H1 (cell line): ENCODE measurements at regions not wholly inside any gene's neighbourhood (a gene's known extent, or its start where the extent isn't known, plus 50 kb on each side); places are given as distances from the start of the nearest gene placed in this dataset.

ENCODE experiments used
- CTCF ChIA-PET: fragments of 300-600 bp; sonication (Branson Sonifier 250); formaldehyde crosslinking; loops from one replicate; lab custom pipeline; 2021; ENCODE audit not compliant: partially characterized antibody; lab: Charles Lee
- POLR2A ChIA-PET: fragments of 300-600 bp; sonication (Branson Sonifier 250); formaldehyde crosslinking; loops from one replicate; lab custom pipeline; 2021; ENCODE audit warnings: inconsistent platforms; ENCODE audit not compliant: partially characterized antibody; lab: Charles Lee
- DNase-seq, 2 experiments: peaks; one replicate each; pipeline versions ENCODE4 v3.0.0 to v3.0.0-alpha.2; 2010 to 2022; ENCODE audit warnings: low spot score in 2 of 2, low read depth in 1 of 2, mixed read lengths in 1 of 2
- FAIRE-seq: peaks from 2 replicates; lab custom pipeline; 2011; peaks lifted over from hg19 to GRCh38; lab: Jason Lieb, UNC
- H2AFZ ChIP-seq: 2 replicates; pipeline ENCODE4 v1.8.1; 2012; ENCODE audit warnings: low read length, inconsistent platforms
- H2AK5ac ChIP-seq: 2 replicates; pipeline ENCODE4 v1.6.1; 2013; ENCODE audit warnings: low read depth, low read length
- H2BK120ac ChIP-seq: replicated peaks from 2 replicates; pipeline ENCODE3; 2013; ENCODE audit warnings: low read depth, low read length, inconsistent platforms
- H2BK12ac ChIP-seq: 2 replicates; pipeline ENCODE4 v1.6.1; 2013; ENCODE audit warnings: low read depth, low read length
- H2BK15ac ChIP-seq: 2 replicates; pipeline ENCODE4 v1.6.1; 2013; ENCODE audit warnings: low read length
- H2BK20ac ChIP-seq: 2 replicates; pipeline ENCODE4 v1.6.1; 2013; ENCODE audit warnings: low read length
- H2BK5ac ChIP-seq: 2 replicates; pipeline ENCODE4 v1.6.1; 2013; ENCODE audit warnings: low read depth, low read length
- H3K14ac ChIP-seq: 2 replicates; pipeline ENCODE4 v1.6.1; 2013; ENCODE audit warnings: inconsistent platforms; ENCODE audit not compliant: insufficient read length
- H3K18ac ChIP-seq: 2 replicates; pipeline ENCODE4 v1.6.1; 2013; ENCODE audit warnings: low read length; ENCODE audit errors: extremely low read depth
- H3K23ac ChIP-seq: 2 replicates; pipeline ENCODE4 v1.6.1; 2013; ENCODE audit warnings: inconsistent platforms; ENCODE audit not compliant: insufficient read length
- H3K23me2 ChIP-seq: 2 replicates; pipeline ENCODE4 v1.6.1; 2013; ENCODE audit warnings: low read depth, low read length
- H3K27ac ChIP-seq: 2 replicates; pipeline ENCODE4 v1.6.1; 2011; ENCODE audit warnings: low read depth, low read length, inconsistent platforms
- H3K27me3 ChIP-seq, 4 experiments: replicated peaks in 1 of 4; 1 replicate in 1 of 4; 2 replicates in 3 of 4; pipeline versions ENCODE4 v1.6.1 to v1.8.1; 2011 to 2013; ENCODE audit warnings: low read length in 3 of 4, mild to moderate bottlenecking in 3 of 4, inconsistent platforms in 2 of 4, mixed read lengths in 2 of 4, moderate library complexity in 1 of 4; ENCODE audit not compliant: control insufficient read depth in 3 of 4, insufficient read depth in 3 of 4; ENCODE audit errors: extremely low read depth in 1 of 4
- H3K36me3 ChIP-seq, 4 experiments: 2 replicates each; pipeline versions ENCODE4 v1.6.1 to v1.8.1; 2011 to 2013; ENCODE audit warnings: mild to moderate bottlenecking in 4 of 4, low read length in 3 of 4, moderate library complexity in 2 of 4, control low read depth in 1 of 4, inconsistent platforms in 1 of 4; ENCODE audit not compliant: insufficient read depth in 4 of 4, control insufficient read depth in 2 of 4
- H3K4ac ChIP-seq: replicated peaks from 2 replicates; pipeline ENCODE3; 2013; ENCODE audit warnings: low read length, low read depth, mixed read lengths, inconsistent platforms; ENCODE audit not compliant: insufficient read length
- H3K4me1 ChIP-seq, 4 experiments: replicated peaks in 1 of 4; 1 replicate in 1 of 4; 2 replicates in 3 of 4; pipeline versions ENCODE4 v1.6.1 to v1.8.1; 2011 to 2013; ENCODE audit warnings: low read length in 3 of 4, inconsistent platforms in 2 of 4, mixed read lengths in 1 of 4; ENCODE audit not compliant: insufficient read depth in 4 of 4, control insufficient read depth in 3 of 4
- H3K4me2 ChIP-seq, 2 experiments: 2 replicates each; pipeline versions ENCODE4 v1.6.1 to v1.8.1; 2011 to 2013; ENCODE audit warnings: low read depth in 2 of 2, low read length in 2 of 2, control low read depth in 1 of 2, inconsistent platforms in 1 of 2, mild to moderate bottlenecking in 1 of 2; ENCODE audit not compliant: insufficient read depth in 1 of 2
- H3K4me3 ChIP-seq, 4 experiments: fragments of 200-600, 300-600 bp in 1 of 4; sonication (generic), shearing (Covaris generic), sonication (Bioruptor Twin) in 1 of 4; 2 replicates each; pipeline versions ENCODE4 v1.5.1 to v1.8.1; 2011 to 2016; ENCODE audit warnings: low read length in 4 of 4, low read depth in 3 of 4, control low read depth in 2 of 4, inconsistent platforms in 2 of 4, mild to moderate bottlenecking in 2 of 4, mixed read lengths in 1 of 4, moderate library complexity in 1 of 4; ENCODE audit not compliant: insufficient read depth in 2 of 4; ENCODE audit errors: extremely low read depth in 1 of 4
- H3K56ac ChIP-seq: replicated peaks from 2 replicates; pipeline ENCODE3; 2013; ENCODE audit warnings: low read depth, mild to moderate bottlenecking, mixed read lengths, low read length, inconsistent platforms; ENCODE audit not compliant: insufficient read length
- H3K79me1 ChIP-seq: 2 replicates; pipeline ENCODE4 v1.6.1; 2013; ENCODE audit warnings: low read depth, low read length, control low read depth
- H3K79me2 ChIP-seq, 2 experiments: 2 replicates each; pipeline versions ENCODE4 v1.6.1 to v1.8.1; 2012 to 2013; ENCODE audit warnings: low read length in 2 of 2, mild to moderate bottlenecking in 2 of 2, inconsistent platforms in 1 of 2; ENCODE audit not compliant: insufficient read depth in 2 of 2, control insufficient read depth in 1 of 2
- H3K9ac ChIP-seq, 4 experiments: replicated peaks in 1 of 4; 1 replicate in 1 of 4; 2 replicates in 3 of 4; pipeline versions ENCODE4 v1.6.1 to v1.8.1; 2011 to 2013; ENCODE audit warnings: low read depth in 3 of 4, low read length in 3 of 4, control low read depth in 2 of 4, mild to moderate bottlenecking in 2 of 4, moderate library complexity in 2 of 4, inconsistent platforms in 1 of 4; ENCODE audit errors: extremely low read depth in 1 of 4
- H3K9me3 ChIP-seq, 2 experiments: 2 replicates each; pipeline versions ENCODE4 v1.6.1 to v1.8.1; 2012 to 2013; ENCODE audit warnings: mild to moderate bottlenecking in 2 of 2, moderate library complexity in 2 of 2, control low read depth in 1 of 2, inconsistent platforms in 1 of 2, low read depth in 1 of 2, low read length in 1 of 2, mixed read lengths in 1 of 2; ENCODE audit not compliant: insufficient read depth in 2 of 2
- H4K20me1 ChIP-seq, 2 experiments: replicated peaks in 1 of 2; 2 replicates each; pipeline versions ENCODE3 to v1.8.1; 2011 to 2013; ENCODE audit warnings: inconsistent platforms in 2 of 2, low read length in 2 of 2, mild to moderate bottlenecking in 1 of 2; ENCODE audit not compliant: insufficient read depth in 2 of 2, control insufficient read depth in 1 of 2
- H4K5ac ChIP-seq: 2 replicates; pipeline ENCODE4 v1.6.1; 2013; ENCODE audit warnings: low read length, low read depth, mixed read lengths, inconsistent platforms; ENCODE audit not compliant: insufficient read length
- H4K8ac ChIP-seq: 2 replicates; pipeline ENCODE4 v1.8.0; 2013; ENCODE audit warnings: mild to moderate bottlenecking, moderate library complexity, low read length, inconsistent platforms; ENCODE audit not compliant: insufficient read depth; ENCODE audit errors: extremely low read depth
- H4K91ac ChIP-seq: replicated peaks from 2 replicates; pipeline ENCODE3; 2013; ENCODE audit warnings: low read length, mixed read lengths, inconsistent platforms; ENCODE audit not compliant: insufficient read length
- BCL11A ChIP-seq, 2 experiments: IDR thresholded peaks; one replicate each; pipeline ENCODE4 v1.6.1; 2011; ENCODE audit warnings: low read depth in 2 of 2, low read length in 2 of 2, mild to moderate bottlenecking in 2 of 2
- CBX5 ChIP-seq: fragments of 300-800, 300-1000 bp; sonication (generic); IDR thresholded peaks from 2 replicates; pipeline ENCODE4 v1.7.1; 2016; ENCODE audit warnings: antibody characterized with exemption, low read length, low read depth
- EGR1 ChIP-seq: IDR thresholded peaks from 2 replicates; pipeline ENCODE4 v1.6.1; 2011; ENCODE audit warnings: low read depth, low read length, borderline replicate concordance
- EP300 ChIP-seq, 2 experiments: IDR thresholded peaks; 1 replicate in 1 of 2; 2 replicates in 1 of 2; pipeline ENCODE4 v1.6.1; 2011 to 2012; ENCODE audit warnings: low read depth in 2 of 2, low read length in 2 of 2, mild to moderate bottlenecking in 2 of 2, borderline replicate concordance in 1 of 2, inconsistent platforms in 1 of 2, moderate library complexity in 1 of 2
- HDAC2 ChIP-seq, 2 experiments: fragments of 300-600 bp in 1 of 2; sonication (generic) in 1 of 2; IDR thresholded peaks; 2 replicates each; pipeline ENCODE4 v1.6.1; 2011 to 2012; ENCODE audit warnings: low read depth in 2 of 2, low read length in 2 of 2, mild to moderate bottlenecking in 2 of 2, moderate library complexity in 2 of 2, borderline replicate concordance in 1 of 2, inconsistent platforms in 1 of 2
- JUND ChIP-seq: IDR thresholded peaks from 2 replicates; pipeline ENCODE4 v1.6.1; 2011; ENCODE audit warnings: mild to moderate bottlenecking, improper control_type of control experiment, low read length
- SP1 ChIP-seq: IDR thresholded peaks from 2 replicates; pipeline ENCODE4 v1.6.1; 2011; ENCODE audit warnings: low read depth, low read length
- TBP ChIP-seq: IDR thresholded peaks from 2 replicates; pipeline ENCODE4 v1.6.1; 2011; ENCODE audit warnings: low read depth, low read length, improper control_type of control experiment
- TEAD4 ChIP-seq: IDR thresholded peaks from 2 replicates; pipeline ENCODE4 v1.6.1; 2012; ENCODE audit warnings: low read depth, low read length, inconsistent platforms, mixed read lengths
- YY1 ChIP-seq: IDR thresholded peaks from 2 replicates; pipeline ENCODE4 v1.6.1; 2011; ENCODE audit warnings: low read depth, mild to moderate bottlenecking, low read length
- TF ChIP-seq, protein P1 (sequence below): IDR thresholded peaks from 2 replicates; pipeline ENCODE4 v1.6.1; 2012; ENCODE audit warnings: low read length, inconsistent platforms

DNA sequence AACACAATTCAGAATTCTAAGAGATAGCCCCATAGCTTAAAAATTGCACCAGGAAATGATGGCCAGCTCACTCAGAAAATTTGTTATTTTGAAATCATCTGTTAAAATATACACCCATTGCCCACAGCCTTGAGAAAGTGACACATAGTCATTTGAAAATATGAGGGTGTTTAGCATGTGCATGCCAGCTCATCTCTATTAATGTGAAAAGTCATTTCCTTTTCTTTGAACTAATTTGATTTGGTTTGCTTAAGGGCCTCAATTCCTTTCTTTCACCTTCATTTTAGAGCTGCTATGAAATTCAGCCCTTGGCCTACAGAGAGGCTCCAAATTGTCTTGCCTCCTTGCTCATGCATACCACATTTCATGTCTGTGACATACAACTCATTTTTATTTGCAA lies 241.4 kb downstream of the PHLDA1 start:
- no peak for TF ChIP-seq HDAC2 (IDR thresholded peaks at IDR 0.05; ENCODE audit: borderline replicate concordance in 1 of 2, low read depth in 2 of 2, low read length in 2 of 2)
- no peak for TF ChIP-seq EGR1
- no peak for TF ChIP-seq SP1
- TF ChIP-seq JUND = no peak
- TF ChIP-seq TEAD4 = no peak
- TF ChIP-seq BCL11A (IDR thresholded peaks at IDR 0.05; ENCODE audit: low read depth in 2 of 2, low read length in 2 of 2) = no peak
- TF ChIP-seq EP300 (IDR thresholded peaks at IDR 0.05; ENCODE audit: borderline replicate concordance in 1 of 2, low read depth in 2 of 2, low read length in 2 of 2) = no peak
- TF ChIP-seq, protein P1, sequence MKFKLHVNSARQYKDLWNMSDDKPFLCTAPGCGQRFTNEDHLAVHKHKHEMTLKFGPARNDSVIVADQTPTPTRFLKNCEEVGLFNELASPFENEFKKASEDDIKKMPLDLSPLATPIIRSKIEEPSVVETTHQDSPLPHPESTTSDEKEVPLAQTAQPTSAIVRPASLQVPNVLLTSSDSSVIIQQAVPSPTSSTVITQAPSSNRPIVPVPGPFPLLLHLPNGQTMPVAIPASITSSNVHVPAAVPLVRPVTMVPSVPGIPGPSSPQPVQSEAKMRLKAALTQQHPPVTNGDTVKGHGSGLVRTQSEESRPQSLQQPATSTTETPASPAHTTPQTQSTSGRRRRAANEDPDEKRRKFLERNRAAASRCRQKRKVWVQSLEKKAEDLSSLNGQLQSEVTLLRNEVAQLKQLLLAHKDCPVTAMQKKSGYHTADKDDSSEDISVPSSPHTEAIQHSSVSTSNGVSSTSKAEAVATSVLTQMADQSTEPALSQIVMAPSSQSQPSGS = no peak
- no peak for TF ChIP-seq TBP
- TF ChIP-seq YY1 = no peak
- TF ChIP-seq CBX5 = no peak
- Histone ChIP-seq H3K79me1 (no peaks in the 10 kb centered on the region), H3K27me3 (no peaks in the 10 kb centered on the region), H3K9me3 (no peaks in the 10 kb centered on the region), H4K8ac (no peak overlapping the region), H3K18ac (no peak overlapping the region), H2BK15ac (no peak overlapping the region), H3K36me3 (no peaks in the 10 kb centered on the region), H2AFZ (no peak overlapping the region), H3K4ac (no peak overlapping the region), H3K14ac (no peak overlapping the region), H4K91ac (no peak overlapping the region), H4K5ac (no peak overlapping the region), H2AK5ac (no peak overlapping the region), H3K9ac (no peak overlapping the region), H3K4me2 (no peak overlapping the region), H3K4me3 (no peak overlapping the region), H2BK20ac (no peak overlapping the region), H2BK5ac (no peak overlapping the region), H4K20me1 (no peaks in the 10 kb centered on the region), H3K23me2 (no peaks in the 10 kb centered on the region), H2BK12ac (no peak overlapping the region), H3K23ac (no peak overlapping the region), H3K27ac (no peak overlapping the region), H2BK120ac (no peak overlapping the region), H3K4me1 (0 out of 7 replicates have a peak, but pooled peaks cover 0 to 1% (median 0%) of the 10 kb centered on the region in 4 experiments), H3K79me2 (no peaks in the 10 kb centered on the region), H3K56ac (no peak overlapping the region)
- ChIA-PET POLR2A (no interaction called here), CTCF (interaction anchor here (1.1 to 1.6 kb wide), 3 partner anchors 9 to 46 kb away, joined by 3 to 5 read pairs (median 3); no protein-coding TSS in a partner anchor)
- DNase-seq (no peak), FAIRE-seq (no peak)
